KMS-11 (cell line): ENCODE measurements at regions not wholly inside any gene's neighbourhood (a gene's known extent, or its start where the extent isn't known, plus 50 kb on each side); places are given as distances from the start of the nearest gene placed in this dataset.

Source experiments
- H2AFZ ChIP-seq: fragments of 200-600 bp; sonication (generic); 2 replicates; pipeline ENCODE4 v1.6.1; 2016; ENCODE audit warnings: antibody characterized with exemption, mixed run types, low read depth
- H3K27ac ChIP-seq: fragments of 200-600 bp; sonication (generic); 2 replicates; pipeline ENCODE4 v1.6.1; 2016; ENCODE audit warnings: mild to moderate bottlenecking, mixed run types
- H3K27me3 ChIP-seq: fragments of 200-600 bp; sonication (generic); 2 replicates; pipeline ENCODE4 v1.6.1; 2017; ENCODE audit warnings: mild to moderate bottlenecking, low read depth, mixed run types, moderate library complexity; ENCODE audit not compliant: insufficient read depth
- H3K36me3 ChIP-seq: fragments of 200-600 bp; sonication (generic); 2 replicates; pipeline ENCODE4 v1.6.1; 2017; ENCODE audit warnings: mild to moderate bottlenecking, mixed run types; ENCODE audit not compliant: insufficient read depth
- H3K4me1 ChIP-seq: fragments of 200-600 bp; sonication (generic); 2 replicates; pipeline ENCODE4 v1.6.1; 2016; ENCODE audit warnings: mild to moderate bottlenecking, low read depth, mixed run types; ENCODE audit not compliant: poor library complexity, severe bottlenecking
- H3K4me2 ChIP-seq: fragments of 200-600 bp; sonication (generic); 2 replicates; pipeline ENCODE4 v1.7.0; 2016; ENCODE audit warnings: mild to moderate bottlenecking, mixed run types
- H3K4me3 ChIP-seq: fragments of 200-600 bp; sonication (generic); IDR thresholded peaks from 2 replicates; pipeline ENCODE4 v1.6.1; 2017; ENCODE audit warnings: low read depth, low read length, mixed read lengths; ENCODE audit not compliant: insufficient read depth
- H3K79me2 ChIP-seq: fragments of 200-600 bp; sonication (generic); 2 replicates; pipeline ENCODE4 v1.6.1; 2016; ENCODE audit warnings: low read depth, mixed run types; ENCODE audit not compliant: insufficient read depth
- H3K9ac ChIP-seq: fragments of 200-600 bp; sonication (generic); 2 replicates; pipeline ENCODE4 v1.6.1; 2016; ENCODE audit warnings: mild to moderate bottlenecking, mixed run types
- H4K20me1 ChIP-seq: fragments of 200-600 bp; sonication (generic); 2 replicates; pipeline ENCODE4 v1.6.1; 2016; ENCODE audit warnings: mild to moderate bottlenecking, mixed run types; ENCODE audit not compliant: insufficient read depth
- CTCF ChIP-seq: fragments of 200-600 bp; sonication (generic); conservative IDR thresholded peaks from 2 replicates; pipeline ENCODE4 v1.6.1; 2017; ENCODE audit warnings: low read depth, mild to moderate bottlenecking, antibody characterized with exemption, low read length, moderate library complexity, mixed read lengths

- H3K27ac ChIP-seq: no peak overlapping the region
- no peak overlapping the region for H3K4me2 ChIP-seq
- no peak overlapping the region for H3K9ac ChIP-seq
- no peaks in the 10 kb centered on the region for H3K79me2 ChIP-seq
- no peaks in the 10 kb centered on the region for H3K4me1 ChIP-seq
- no peaks in the 10 kb centered on the region for H3K27me3 ChIP-seq
- TF ChIP-seq CTCF: no peak
- H3K4me3 ChIP-seq: no peak overlapping the region
- no peaks in the 10 kb centered on the region for H3K36me3 ChIP-seq
- no peaks in the 10 kb centered on the region for H4K20me1 ChIP-seq
- no peak overlapping the region for H2AFZ ChIP-seq
These were observed 102.9 kb upstream of the PHYHIPL start for GRCh38 chr10:59073456-59074053.

DNA sequence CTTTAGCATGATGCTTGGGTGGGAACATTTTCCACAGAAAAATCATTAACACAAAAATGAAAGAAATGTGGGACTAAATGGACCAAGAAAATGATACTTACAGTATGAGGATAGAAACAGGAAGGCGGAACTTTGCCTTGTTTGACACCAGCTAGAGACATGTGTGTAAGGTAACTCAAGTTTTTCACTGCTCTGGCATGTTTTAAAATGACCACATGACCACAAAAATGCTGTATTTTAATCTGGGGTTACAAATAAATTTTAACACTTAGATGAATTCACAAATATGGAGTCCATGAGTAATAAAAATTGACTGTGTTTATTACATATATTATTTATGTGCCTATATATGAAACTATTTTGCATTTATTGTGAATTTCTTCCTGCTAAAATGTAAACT, 100.9 kb upstream of the PHYHIPL start:
- Histone ChIP-seq H3K4me2 (no peak overlapping the region), H3K36me3 (no peaks in the 10 kb centered on the region), H3K4me1 (no peaks in the 10 kb centered on the region), H2AFZ (no peak overlapping the region), H4K20me1 (no peaks in the 10 kb centered on the region), H3K79me2 (no peaks in the 10 kb centered on the region), H3K27me3 (no peaks in the 10 kb centered on the region), H3K4me3 (no peak overlapping the region), H3K9ac (no peak overlapping the region), H3K27ac (no peak overlapping the region)
- no peak for TF ChIP-seq CTCF

GRCh38 chr10:59077855-59078254, 98.6 kb upstream of the PHYHIPL start:
- H4K20me1 ChIP-seq: no peaks in the 10 kb centered on the region
- no peak overlapping the region for H3K4me3 ChIP-seq
- H3K4me1 ChIP-seq: no peaks in the 10 kb centered on the region
- no peaks in the 10 kb centered on the region for H3K27me3 ChIP-seq
- no peaks in the 10 kb centered on the region for H3K36me3 ChIP-seq
- H3K4me2 ChIP-seq: no peak overlapping the region
- H3K27ac ChIP-seq: no peak overlapping the region
- H2AFZ ChIP-seq: no peak overlapping the region
- H3K9ac ChIP-seq: no peak overlapping the region
- no peak for TF ChIP-seq CTCF
- no peaks in the 10 kb centered on the region for H3K79me2 ChIP-seq

DNA sequence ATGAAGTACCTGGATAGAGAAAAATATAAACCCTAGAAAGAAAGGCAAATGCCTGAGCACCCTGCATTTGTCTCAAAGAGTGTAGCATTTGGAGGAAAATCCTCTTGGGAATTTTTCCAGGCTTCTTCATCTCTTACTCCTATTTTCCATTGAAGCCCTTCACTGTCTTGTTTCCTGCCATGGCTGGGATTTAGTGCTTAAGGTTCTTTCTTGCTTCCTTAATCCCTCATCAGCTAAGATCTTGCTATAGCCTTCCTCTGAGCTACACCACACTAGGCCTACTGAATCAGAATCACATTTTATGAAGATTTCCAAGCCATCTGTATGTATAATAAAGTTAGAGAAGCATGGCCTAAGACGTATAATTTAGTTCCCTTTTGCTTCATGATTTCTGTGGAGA, 97.5 kb upstream of the PHYHIPL start:
- Histone ChIP-seq H3K4me3 (no peak overlapping the region), H3K27me3 (no peaks in the 10 kb centered on the region), H3K27ac (no peak overlapping the region), H3K9ac (no peak overlapping the region), H3K4me2 (no peak overlapping the region), H2AFZ (no peak overlapping the region), H3K36me3 (no peaks in the 10 kb centered on the region), H3K4me1 (no peaks in the 10 kb centered on the region), H3K79me2 (no peaks in the 10 kb centered on the region), H4K20me1 (no peaks in the 10 kb centered on the region)
- no peak for TF ChIP-seq CTCF
